ENCODE measurements at regions not wholly inside any gene's neighbourhood (a gene's known extent, or its start where the extent isn't known, plus 50 kb on each side); places are given as distances from the start of the nearest gene placed in this dataset.

GRCh38 chr11:70501933-70502540, 103.7 kb downstream of the CTTN start:
- no peak for DNase-seq

GRCh38 chr11:70502677-70503467, 104.5 kb downstream of the CTTN start:
- DNase-seq, result no peak

- DNase-seq, result no peak
Observed at GRCh38 chr11:70503468-70504221, 105.3 kb downstream of the CTTN start.

GRCh38 chr11:70504246-70505020, 106.1 kb downstream of the CTTN start:
- DNase-seq, result no peak

GRCh38 chr11:70505331-70505731, 107.0 kb downstream of the CTTN start:
- DNase-seq, result no peak

GRCh38 chr11:70505761-70506657, 107.7 kb downstream of the CTTN start:
- DNase-seq, result no peak

- DNase-seq, result no peak
Observed at GRCh38 chr11:70506658-70506970, 108.3 kb downstream of the CTTN start.

GRCh38 chr11:70506986-70507385, 108.7 kb downstream of the CTTN start:
- DNase-seq, result no peak

GRCh38 chr11:70507466-70508230, 109.3 kb downstream of the CTTN start:
- DNase-seq, result no peak

- no peak for DNase-seq
Observed at GRCh38 chr11:70508231-70508480, 109.8 kb downstream of the CTTN start.

GRCh38 chr11:70509476-70509875, 111.1 kb downstream of the CTTN start:
- DNase-seq, result no peak

GRCh38 chr11:70510106-70510505, 111.8 kb downstream of the CTTN start:
- DNase-seq, result no peak

GRCh38 chr11:70510571-70510970, 112.2 kb downstream of the CTTN start:
- no peak for DNase-seq

- no peak for DNase-seq
Observed at GRCh38 chr11:70511345-70511744, 113.0 kb downstream of the CTTN start.

- DNase-seq, result no peak
Observed at GRCh38 chr11:70512716-70513115, 114.4 kb downstream of the CTTN start.

- DNase-seq, result no peak
Observed at GRCh38 chr11:70517203-70517602, 118.9 kb downstream of the CTTN start.

- no peak for DNase-seq
Observed at GRCh38 chr11:70517988-70518907, 119.9 kb downstream of the CTTN start.

- DNase-seq, result no peak
Observed at GRCh38 chr11:70519117-70519516, 120.8 kb downstream of the CTTN start.

GRCh38 chr11:70521475-70522308, 123.4 kb downstream of the CTTN start:
- no peak for DNase-seq

- no peak for DNase-seq
Observed at GRCh38 chr11:70522309-70522592, 123.9 kb downstream of the CTTN start.

Measured in RPMI8226 (cell line).